ENCODE measurements at regions not wholly inside any gene's neighbourhood (a gene's known extent, or its start where the extent isn't known, plus 50 kb on each side); places are given as distances from the start of the nearest gene placed in this dataset.

- Histone ChIP-seq H3K27ac (no peak overlapping the region), H3K36me3 (ENCODE audit: low read depth, missing control alignments) (no peaks in the 10 kb centered on the region), H3K4me1 (peaks cover 14% of the 10 kb centered on the region), H3K27me3 (no peaks in the 10 kb centered on the region), H3K9me3 (no peaks in the 10 kb centered on the region), H3K4me3 (no peak overlapping the region)
- intact Hi-C loops (cut with DNase I; ENCODE audit: low total_unique reads), result no loop called here
- WGBS, 2 donors, result 45 to 50% methylated on average over 10 of the region's 10 CpGs
- DNase-seq, result no peak
- no peak for TF ChIP-seq POLR2A (IDR thresholded peaks at IDR 0.05)
- no peak for TF ChIP-seq CTCF (IDR thresholded peaks at IDR 0.05)
Observed at GRCh38 chr20:17867131-17867925, 101.3 kb downstream of the SNX5 start.

GRCh38 chr20:17866234-17867001 is 102.2 kb downstream of the SNX5 start:
- TF ChIP-seq CTCF (IDR thresholded peaks at IDR 0.05) (no peak), POLR2A (IDR thresholded peaks at IDR 0.05) (no peak)
- Histone ChIP-seq H3K27me3 (no peaks in the 10 kb centered on the region), H3K4me1 (peaks cover 14% of the 10 kb centered on the region), H3K9me3 (no peaks in the 10 kb centered on the region), H3K36me3 (ENCODE audit: low read depth, missing control alignments) (no peaks in the 10 kb centered on the region), H3K27ac (no peak overlapping the region), H3K4me3 (no peak overlapping the region)
- DNase-seq, result no peak
- intact Hi-C loops (cut with DNase I; ENCODE audit: low total_unique reads), result no loop called here
- WGBS, 2 donors, result 87 to 92% methylated on average over 7 of the region's 7 CpGs

DNA sequence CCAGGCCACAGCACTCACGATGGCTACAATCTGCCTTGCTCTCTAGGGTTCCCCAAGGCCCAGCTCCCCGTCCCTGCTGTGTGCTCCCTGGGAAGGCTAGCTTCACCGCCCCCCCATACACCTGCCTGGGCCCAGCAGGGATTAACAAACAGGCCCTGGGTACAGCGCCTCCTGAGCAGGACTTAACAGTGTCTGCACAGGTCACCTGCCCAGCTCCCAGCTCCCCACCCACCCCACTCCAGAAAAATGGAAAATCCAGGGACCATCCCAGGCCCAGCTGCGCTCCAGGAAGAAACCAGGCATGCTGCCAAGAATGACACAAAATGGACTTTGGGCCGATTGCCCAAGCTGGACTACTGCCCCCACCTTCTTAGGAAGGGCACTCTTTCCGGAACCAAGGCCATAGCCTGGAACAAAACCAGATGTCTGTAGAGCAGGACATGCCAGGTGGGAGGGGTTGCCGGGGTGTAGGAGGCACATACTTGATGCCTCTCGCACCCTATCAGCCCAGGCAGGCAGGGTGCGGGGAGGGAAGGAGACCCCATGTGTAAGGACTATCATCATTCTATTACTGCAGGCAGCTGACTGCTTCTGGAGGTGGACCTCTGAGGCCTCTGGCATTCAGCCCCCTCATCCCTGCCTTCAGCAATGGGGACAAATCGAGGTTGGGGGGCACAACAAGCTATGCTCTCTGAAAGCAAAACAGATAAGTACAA is 104.9 kb downstream of the SNX5 start:
- TF ChIP-seq POLR2A (IDR thresholded peaks at IDR 0.05) (no peak), CTCF (IDR thresholded peaks at IDR 0.05) (no peak)
- intact Hi-C loops (cut with DNase I; ENCODE audit: low total_unique reads), result no loop called here
- H3K27ac ChIP-seq, result no peak overlapping the region

GRCh38 chr20:17863209-17863576 is 105.4 kb downstream of the SNX5 start:
- intact Hi-C loops (cut with DNase I; ENCODE audit: low total_unique reads), result no loop called here
- Histone ChIP-seq H3K36me3 (ENCODE audit: low read depth, missing control alignments) (no peaks in the 10 kb centered on the region), H3K4me3 (no peak overlapping the region), H3K9me3 (no peaks in the 10 kb centered on the region), H3K4me1 (peaks cover 20% of the 10 kb centered on the region), H3K27ac (no peak overlapping the region), H3K27me3 (no peaks in the 10 kb centered on the region)
- no peak for TF ChIP-seq CTCF (IDR thresholded peaks at IDR 0.05)
- TF ChIP-seq POLR2A (IDR thresholded peaks at IDR 0.05), result no peak
- no peak for DNase-seq
- WGBS, 2 donors, result 55 to 68% methylated on average over 3 to 4 of the region's 4 CpGs

More for the DNA sequence above, 104.9 kb downstream of the SNX5 start:
- H3K4me1 ChIP-seq, result peaks cover 20% of the 10 kb centered on the region
- no peaks in the 10 kb centered on the region for H3K27me3 ChIP-seq
- peak; percentile 77 for DNase-seq
- 40 to 67% methylated on average over 8 to 11 of the region's 11 CpGs for WGBS, 2 donors
- no peaks in the 10 kb centered on the region for H3K36me3 ChIP-seq (ENCODE audit: low read depth, missing control alignments)
- no peaks in the 10 kb centered on the region for H3K9me3 ChIP-seq
- H3K4me3 ChIP-seq, result no peak overlapping the region

Measured in testis (tissue), 2 donors.